ENCODE measurements at regions not wholly inside any gene's neighbourhood (a gene's known extent, or its start where the extent isn't known, plus 50 kb on each side); places are given as distances from the start of the nearest gene placed in this dataset.

- H2BK120ac ChIP-seq (ENCODE audit: low read depth, low read length, poor library complexity, severe bottlenecking), result no peak overlapping the region
- no peaks in the 10 kb centered on the region for H3K23me2 ChIP-seq (ENCODE audit: insufficient read length, low read depth, low read length, poor library complexity, severe bottlenecking)
- H3K23ac ChIP-seq (ENCODE audit: insufficient read length, low read depth, low read length), result no peak overlapping the region
- Mint-ChIP-seq H3K27ac (no peak overlapping the region), H3K9me3 (no peaks in the 10 kb centered on the region), H3K4me3 (no peak overlapping the region), H3K27me3 (ENCODE audit: low read depth) (no peaks in the 10 kb centered on the region), H3K4me1 (peaks cover 10 to 12% of the 10 kb centered on the region in 2 experiments; a peak in 3 of 4 replicates), H3K36me3 (ENCODE audit: insufficient read depth in 1 of 3, low read depth in 3 of 3) (no peaks in the 10 kb centered on the region)
- no peaks in the 10 kb centered on the region for H3K79me2 ChIP-seq (ENCODE audit: insufficient read depth, low read length)
- no peak overlapping the region for H2BK15ac ChIP-seq (ENCODE audit: low read depth, low read length)
- no peak overlapping the region for H2BK12ac ChIP-seq (ENCODE audit: insufficient read length, low read depth, low read length)
- no peak overlapping the region for H3T11ph ChIP-seq (ENCODE audit: low read length)
- no peak overlapping the region for H2AK5ac ChIP-seq (ENCODE audit: insufficient read length, low read length)
- TF ChIP-seq CTCF (conservative IDR thresholded peaks at IDR 0.05), result no peak
- no peak overlapping the region for H3K4me2 ChIP-seq (ENCODE audit: insufficient read depth, insufficient read length, low read length)
- no peak overlapping the region for H3K56ac ChIP-seq (ENCODE audit: insufficient read length, low read depth, low read length)
- no peak for DNase-seq
- no peak overlapping the region for H4K5ac ChIP-seq (ENCODE audit: insufficient read length, low read depth, low read length)
- no peaks in the 10 kb centered on the region for H3K27me3 ChIP-seq (ENCODE audit: insufficient read depth, low read length)
- no peak overlapping the region for H3K4ac ChIP-seq (ENCODE audit: low read depth, low read length)
- H2BK5ac ChIP-seq (ENCODE audit: insufficient read length, low read length), result no peak overlapping the region
- H4K91ac ChIP-seq (ENCODE audit: insufficient read length, low read depth, low read length), result no peak overlapping the region
- no peak overlapping the region for H2BK20ac ChIP-seq (ENCODE audit: low read depth, low read length, poor library complexity, severe bottlenecking)
- H3K9me3 ChIP-seq (ENCODE audit: control insufficient read depth, low read depth, low read length), result no peaks in the 10 kb centered on the region
- WGBS (ENCODE audit: extremely low coverage, insufficient read length, low lambda C conversion rate), result no CpG with 5 or more reads among the region's 1 CpG
- no peak overlapping the region for H2AFZ ChIP-seq (ENCODE audit: low read length)
- no peak overlapping the region for H3K18ac ChIP-seq (ENCODE audit: insufficient read length, low read depth, low read length)
- no peaks in the 10 kb centered on the region for H3K79me1 ChIP-seq (ENCODE audit: insufficient read depth, low read depth, low read length, poor library complexity, severe bottlenecking)
- no peak overlapping the region for H4K8ac ChIP-seq (replicated peaks; ENCODE audit: insufficient read length, low read depth, low read length)
- no peak overlapping the region for H3K14ac ChIP-seq (ENCODE audit: insufficient read depth, low read length)
- no peaks in the 10 kb centered on the region; the same call in 1 of the 2 replicates for H3K4me1 ChIP-seq (ENCODE audit: insufficient read depth, low read length)
- no peaks in the 10 kb centered on the region for H4K20me1 ChIP-seq (ENCODE audit: control insufficient read depth, insufficient read depth, insufficient read length)
- H3K9ac ChIP-seq (ENCODE audit: extremely low read depth, insufficient read length, low read length), result no peak overlapping the region
- no peak overlapping the region for H3K27ac ChIP-seq (ENCODE audit: insufficient read length, low read depth, low read length)
Measured at GRCh38 chr18:51363384-51363783, 165.9 kb upstream of the MEX3C start.
